ENCODE measurements at regions not wholly inside any gene's neighbourhood (a gene's known extent, or its start where the extent isn't known, plus 50 kb on each side); places are given as distances from the start of the nearest gene placed in this dataset.

- no peaks in the 10 kb centered on the region for H3K36me3 ChIP-seq (ENCODE audit: control insufficient read depth, insufficient read depth, low read length)
- H2AFZ ChIP-seq (ENCODE audit: low read length) = no peak overlapping the region
- no peaks in the 10 kb centered on the region for H3K27me3 ChIP-seq (ENCODE audit: control insufficient read depth, insufficient read depth, low read length)
- no peak overlapping the region for H3K4me2 ChIP-seq (ENCODE audit: extremely low read depth, insufficient read depth, low read length)
- no peaks in the 10 kb centered on the region for H3K4me1 ChIP-seq (ENCODE audit: control insufficient read depth, extremely low read depth, insufficient read depth, low read length)
- H3K9me3 ChIP-seq (ENCODE audit: control insufficient read depth, insufficient read depth, low read depth, low read length) = no peaks in the 10 kb centered on the region
- no peak overlapping the region for H3K4me3 ChIP-seq (replicated peaks in 1 of 4; ENCODE audit: control extremely low read depth in 1 of 4, insufficient read depth in 1 of 4, low read depth in 3 of 4, low read length in 4 of 4)
- H3K79me2 ChIP-seq (ENCODE audit: control insufficient read depth, insufficient read depth, low read length) = no peaks in the 10 kb centered on the region
- H3K27ac ChIP-seq (ENCODE audit: insufficient read depth, low read length) = no peak overlapping the region
- TF ChIP-seq CTCF (conservative IDR thresholded peaks at IDR 0.05 in 1 of 2, IDR thresholded peaks at IDR 0.05 in 1 of 2; ENCODE audit: low read depth in 1 of 2, low read length in 2 of 2) (no peak), EZH2 (IDR thresholded peaks at IDR 0.05; ENCODE audit: low read length, missing control alignments) (no peak)
- no peak overlapping the region for H3K9ac ChIP-seq (ENCODE audit: insufficient read depth, low read length)
- H4K20me1 ChIP-seq (ENCODE audit: control insufficient read depth, extremely low read depth, insufficient read depth, low read length) = no peaks in the 10 kb centered on the region
- DNase-seq (ENCODE audit: low read depth in 2 of 2) = no peak
These were observed 100.7 kb upstream of the RASGEF1B start for GRCh38 chr4:81572402-81572801.

GRCh38 chr4:81571105-81571504 lies 99.4 kb upstream of the RASGEF1B start:
- H3K4me2 ChIP-seq (ENCODE audit: extremely low read depth, insufficient read depth, low read length) = no peak overlapping the region
- H2AFZ ChIP-seq (ENCODE audit: low read length) = no peak overlapping the region
- H3K4me1 ChIP-seq (ENCODE audit: control insufficient read depth, extremely low read depth, insufficient read depth, low read length) = no peaks in the 10 kb centered on the region
- H3K4me3 ChIP-seq (replicated peaks in 1 of 4; ENCODE audit: control extremely low read depth in 1 of 4, insufficient read depth in 1 of 4, low read depth in 3 of 4, low read length in 4 of 4) = no peak overlapping the region
- no peaks in the 10 kb centered on the region for H3K27me3 ChIP-seq (ENCODE audit: control insufficient read depth, insufficient read depth, low read length)
- H3K9me3 ChIP-seq (ENCODE audit: control insufficient read depth, insufficient read depth, low read depth, low read length) = no peaks in the 10 kb centered on the region
- no peaks in the 10 kb centered on the region for H3K79me2 ChIP-seq (ENCODE audit: control insufficient read depth, insufficient read depth, low read length)
- H4K20me1 ChIP-seq (ENCODE audit: control insufficient read depth, extremely low read depth, insufficient read depth, low read length) = no peaks in the 10 kb centered on the region
- H3K27ac ChIP-seq (ENCODE audit: insufficient read depth, low read length) = no peak overlapping the region
- DNase-seq (ENCODE audit: low read depth in 2 of 2) = no peak
- no peaks in the 10 kb centered on the region for H3K36me3 ChIP-seq (ENCODE audit: control insufficient read depth, insufficient read depth, low read length)
- no peak overlapping the region for H3K9ac ChIP-seq (ENCODE audit: insufficient read depth, low read length)
- TF ChIP-seq EZH2 (IDR thresholded peaks at IDR 0.05; ENCODE audit: low read length, missing control alignments) (no peak), CTCF (conservative IDR thresholded peaks at IDR 0.05 in 1 of 2, IDR thresholded peaks at IDR 0.05 in 1 of 2; ENCODE audit: low read depth in 1 of 2, low read length in 2 of 2) (no peak)

- TF ChIP-seq EZH2 (IDR thresholded peaks at IDR 0.05; ENCODE audit: low read length, missing control alignments) = no peak
- TF ChIP-seq CTCF (conservative IDR thresholded peaks at IDR 0.05 in 1 of 2, IDR thresholded peaks at IDR 0.05 in 1 of 2; ENCODE audit: low read depth in 1 of 2, low read length in 2 of 2) = no peak
- H3K79me2 ChIP-seq (ENCODE audit: control insufficient read depth, insufficient read depth, low read length) = no peaks in the 10 kb centered on the region
These were observed 94.5 kb upstream of the RASGEF1B start for GRCh38 chr4:81566161-81566591.

More at GRCh38 chr4:81566161-81566591, 94.5 kb upstream of the RASGEF1B start:
- peak overlapping the region; percentile 38 for H2AFZ ChIP-seq (ENCODE audit: low read length)
- H3K4me3 ChIP-seq (replicated peaks in 1 of 4; ENCODE audit: control extremely low read depth in 1 of 4, insufficient read depth in 1 of 4, low read depth in 3 of 4, low read length in 4 of 4) = peak overlapping the region in 2 of 4 experiments; percentile 34 to 38
- no peak overlapping the region for H3K9ac ChIP-seq (ENCODE audit: insufficient read depth, low read length)
- no peak overlapping the region for H3K27ac ChIP-seq (ENCODE audit: insufficient read depth, low read length)
- peaks cover 3% of the 10 kb centered on the region for H3K4me1 ChIP-seq (ENCODE audit: control insufficient read depth, extremely low read depth, insufficient read depth, low read length)
- H3K9me3 ChIP-seq (ENCODE audit: control insufficient read depth, insufficient read depth, low read depth, low read length) = no peaks in the 10 kb centered on the region
- no peaks in the 10 kb centered on the region for H3K36me3 ChIP-seq (ENCODE audit: control insufficient read depth, insufficient read depth, low read length)
- no peaks in the 10 kb centered on the region for H4K20me1 ChIP-seq (ENCODE audit: control insufficient read depth, extremely low read depth, insufficient read depth, low read length)
- H3K27me3 ChIP-seq (ENCODE audit: control insufficient read depth, insufficient read depth, low read length) = no peaks in the 10 kb centered on the region
- peak in 1 of 2 donors; percentile 48 for DNase-seq (ENCODE audit: low read depth in 2 of 2)
- peak overlapping the region; percentile 68 for H3K4me2 ChIP-seq (ENCODE audit: extremely low read depth, insufficient read depth, low read length)
